Colonic mucosa (tissue), 4 donors: ENCODE measurements at regions not wholly inside any gene's neighbourhood (a gene's known extent, or its start where the extent isn't known, plus 50 kb on each side); places are given as distances from the start of the nearest gene placed in this dataset.

ENCODE experiments used
- DNase-seq: peaks from one replicate; pipeline ENCODE4 v3.0.0-alpha.2; 2020
- H3K27ac ChIP-seq: fragments of 200-600 bp; one replicate; pipeline ENCODE4 v1.8.0; 2021
- H3K27me3 ChIP-seq: fragments of 200-600 bp; one replicate; pipeline ENCODE4 v1.8.0; 2021
- H3K36me3 ChIP-seq: fragments of 200-600 bp; one replicate; pipeline ENCODE4 v1.8.0; 2021
- H3K4me1 ChIP-seq: fragments of 200-600 bp; one replicate; pipeline ENCODE4 v1.8.0; 2021; ENCODE audit warnings: mild to moderate bottlenecking
- H3K4me3 ChIP-seq: fragments of 200-600 bp; one replicate; pipeline ENCODE4 v1.8.0; 2021
- H3K9ac ChIP-seq, 2 donors: one replicate each; pipeline ENCODE4 v1.7.0; 2013; ENCODE audit warnings: control low read depth in 2 of 2, low read depth in 2 of 2, low read length in 2 of 2
- H3K9me3 ChIP-seq: fragments of 200-600 bp; one replicate; pipeline ENCODE4 v1.8.0; 2021
- CTCF ChIP-seq: fragments of 200-600 bp; IDR thresholded peaks from one replicate; pipeline ENCODE4 v1.8.0; 2022; ENCODE audit warnings: antibody characterized with exemption, mild to moderate bottlenecking
- intact Hi-C: fragments of 100-400 bp; cut with DNase I; formaldehyde crosslinking; loops from one replicate; pipeline ENCODE4 v1.14.1; 2022
- donor health status: healthy.
- donor health status: DM: no; HTN: no; CAD: no.
- donor health status: DM: no; HTN: no; CAD: no.

- Histone ChIP-seq H3K36me3 (no peaks in the 10 kb centered on the region), H3K27me3 (no peaks in the 10 kb centered on the region), H3K4me1 (no peaks in the 10 kb centered on the region), H3K4me3 (no peak overlapping the region), H3K9me3 (no peaks in the 10 kb centered on the region), H3K9ac (no peak overlapping the region), H3K27ac (no peak overlapping the region)
- TF ChIP-seq CTCF: no peak
- intact Hi-C loops: no loop called here
- DNase-seq: no peak
Measured at GRCh38 chr20:52905241-52905994, 66.7 kb upstream of the TSHZ2 start.

- H3K27me3 ChIP-seq: no peaks in the 10 kb centered on the region
- no peaks in the 10 kb centered on the region for H3K4me1 ChIP-seq
- no peak overlapping the region for H3K9ac ChIP-seq
- no peak overlapping the region for H3K4me3 ChIP-seq
- intact Hi-C loops: no loop called here
- H3K36me3 ChIP-seq: no peaks in the 10 kb centered on the region
- H3K27ac ChIP-seq: no peak overlapping the region
- H3K9me3 ChIP-seq: no peaks in the 10 kb centered on the region
- no peak for DNase-seq
- no peak for TF ChIP-seq CTCF
Measured at GRCh38 chr20:52904837-52905236, 67.3 kb upstream of the TSHZ2 start.

GRCh38 chr20:52899041-52899608 lies 73.0 kb upstream of the TSHZ2 start:
- Histone ChIP-seq H3K9me3 (no peaks in the 10 kb centered on the region), H3K36me3 (no peaks in the 10 kb centered on the region), H3K27ac (no peak overlapping the region), H3K27me3 (no peaks in the 10 kb centered on the region), H3K4me3 (no peak overlapping the region), H3K9ac (no peak overlapping the region), H3K4me1 (no peaks in the 10 kb centered on the region)
- no peak for TF ChIP-seq CTCF
- intact Hi-C loops: no loop called here
- no peak for DNase-seq

GRCh38 chr20:52896348-52896747 lies 75.8 kb upstream of the TSHZ2 start:
- H3K9ac ChIP-seq: no peak overlapping the region
- intact Hi-C loops: no loop called here
- H3K9me3 ChIP-seq: no peaks in the 10 kb centered on the region
- H3K36me3 ChIP-seq: no peaks in the 10 kb centered on the region
- H3K27ac ChIP-seq: no peak overlapping the region
- H3K27me3 ChIP-seq: no peaks in the 10 kb centered on the region
- no peak for TF ChIP-seq CTCF
- DNase-seq: no peak
- H3K4me1 ChIP-seq: no peaks in the 10 kb centered on the region
- no peak overlapping the region for H3K4me3 ChIP-seq

GRCh38 chr20:52895701-52896100 lies 76.5 kb upstream of the TSHZ2 start:
- TF ChIP-seq CTCF: no peak
- intact Hi-C loops: no loop called here

More at GRCh38 chr20:52895701-52896100, 76.5 kb upstream of the TSHZ2 start:
- H3K27me3 ChIP-seq: no peaks in the 10 kb centered on the region
- H3K36me3 ChIP-seq: no peaks in the 10 kb centered on the region
- no peaks in the 10 kb centered on the region for H3K9me3 ChIP-seq
- H3K27ac ChIP-seq: no peak overlapping the region
- H3K9ac ChIP-seq: no peak overlapping the region
- H3K4me1 ChIP-seq: no peaks in the 10 kb centered on the region
- DNase-seq: no peak
- H3K4me3 ChIP-seq: no peak overlapping the region
